Nephron progenitor cell (in vitro differentiated cells): ENCODE measurements at regions not wholly inside any gene's neighbourhood (a gene's known extent, or its start where the extent isn't known, plus 50 kb on each side); places are given as distances from the start of the nearest gene placed in this dataset.

Experiments used
- DNase-seq: peaks from one replicate; pipeline ENCODE4 v3.0.0; 2021
- H3K27ac Mint-ChIP-seq: 2 replicates; pipeline ENCODE4 v1.8.0; 2021; ENCODE audit warnings: mild to moderate bottlenecking, moderate library complexity, mixed read lengths
- H3K27me3 Mint-ChIP-seq: 2 replicates; pipeline ENCODE4 v1.8.0; 2021; ENCODE audit warnings: mild to moderate bottlenecking, low read depth, mixed read lengths; ENCODE audit not compliant: poor library complexity
- H3K36me3 Mint-ChIP-seq: 2 replicates; pipeline ENCODE4 v1.8.0; 2021; ENCODE audit warnings: low read depth, mixed read lengths
- H3K4me1 Mint-ChIP-seq: 2 replicates; pipeline ENCODE4 v1.8.0; 2021; ENCODE audit warnings: mixed read lengths
- H3K4me3 Mint-ChIP-seq: 2 replicates; pipeline ENCODE4 v1.8.0; 2021; ENCODE audit warnings: mild to moderate bottlenecking, moderate library complexity, mixed read lengths
- H3K9me3 Mint-ChIP-seq: 2 replicates; pipeline ENCODE4 v1.8.0; 2021; ENCODE audit warnings: mild to moderate bottlenecking, moderate library complexity, mixed read lengths
- TF ChIP-seq, protein P1 (sequence below): fragments of 200-600 bp; sonication (generic); IDR thresholded peaks from 2 replicates; pipeline ENCODE4 v1.5.0; 2021; ENCODE audit warnings: antibody characterized with exemption

DNA sequence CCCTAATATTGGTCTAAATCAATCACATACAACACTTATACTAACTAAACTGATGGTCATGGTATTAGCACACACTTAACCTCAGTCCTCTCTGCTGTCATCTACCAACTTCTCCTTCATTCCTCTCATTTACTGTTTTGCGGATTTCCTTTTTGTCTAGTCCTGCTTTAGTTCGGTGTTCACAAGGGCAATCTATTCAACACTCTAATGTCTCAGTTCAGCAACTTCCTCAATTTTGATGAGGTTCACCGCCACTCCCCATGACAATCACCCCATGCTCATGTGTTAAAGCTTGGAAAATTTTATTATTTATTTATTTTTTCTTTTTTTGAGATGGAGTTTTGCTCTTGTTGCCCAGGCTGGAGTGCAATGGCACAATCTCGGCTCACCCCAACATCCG lies 301.1 kb downstream of the PTPRC start:
- Mint-ChIP-seq H3K27ac (no peak overlapping the region), H3K4me3 (no peak overlapping the region)

DNA sequence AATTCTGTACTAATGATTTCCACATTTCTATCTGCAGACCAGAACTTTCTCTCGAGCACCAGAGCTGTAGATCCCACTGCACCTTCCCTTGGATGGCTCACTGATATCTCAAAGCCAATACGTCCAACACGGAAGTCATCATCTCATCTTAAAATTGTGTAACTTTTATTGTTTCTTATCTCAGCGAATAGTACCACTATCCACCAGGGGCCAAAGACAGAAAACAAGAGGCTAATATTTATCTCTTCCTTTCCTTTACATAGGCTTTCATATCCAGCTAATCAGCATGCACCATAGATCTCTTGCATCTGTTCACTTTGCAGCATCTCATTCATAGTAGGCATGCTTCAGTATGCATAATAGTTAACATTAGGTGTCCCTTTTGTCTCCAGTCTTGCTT lies 303.6 kb downstream of the PTPRC start:
- TF ChIP-seq, protein P1, sequence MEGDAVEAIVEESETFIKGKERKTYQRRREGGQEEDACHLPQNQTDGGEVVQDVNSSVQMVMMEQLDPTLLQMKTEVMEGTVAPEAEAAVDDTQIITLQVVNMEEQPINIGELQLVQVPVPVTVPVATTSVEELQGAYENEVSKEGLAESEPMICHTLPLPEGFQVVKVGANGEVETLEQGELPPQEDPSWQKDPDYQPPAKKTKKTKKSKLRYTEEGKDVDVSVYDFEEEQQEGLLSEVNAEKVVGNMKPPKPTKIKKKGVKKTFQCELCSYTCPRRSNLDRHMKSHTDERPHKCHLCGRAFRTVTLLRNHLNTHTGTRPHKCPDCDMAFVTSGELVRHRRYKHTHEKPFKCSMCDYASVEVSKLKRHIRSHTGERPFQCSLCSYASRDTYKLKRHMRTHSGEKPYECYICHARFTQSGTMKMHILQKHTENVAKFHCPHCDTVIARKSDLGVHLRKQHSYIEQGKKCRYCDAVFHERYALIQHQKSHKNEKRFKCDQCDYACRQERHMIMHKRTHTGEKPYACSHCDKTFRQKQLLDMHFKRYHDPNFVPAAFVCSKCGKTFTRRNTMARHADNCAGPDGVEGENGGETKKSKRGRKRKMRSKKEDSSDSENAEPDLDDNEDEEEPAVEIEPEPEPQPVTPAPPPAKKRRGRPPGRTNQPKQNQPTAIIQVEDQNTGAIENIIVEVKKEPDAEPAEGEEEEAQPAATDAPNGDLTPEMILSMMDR: no peak
- Mint-ChIP-seq H3K27ac (no peak overlapping the region), H3K36me3 (no peaks in the 10 kb centered on the region), H3K27me3 (peaks cover 3% of the 10 kb centered on the region), H3K4me3 (no peak overlapping the region), H3K9me3 (no peaks in the 10 kb centered on the region), H3K4me1 (no peaks in the 10 kb centered on the region)
- no peak for DNase-seq

More for the DNA sequence above, 301.1 kb downstream of the PTPRC start:
- no peak for DNase-seq
- H3K36me3 Mint-ChIP-seq: no peaks in the 10 kb centered on the region
- peaks cover 3% of the 10 kb centered on the region for H3K27me3 Mint-ChIP-seq
- H3K9me3 Mint-ChIP-seq: no peaks in the 10 kb centered on the region
- TF ChIP-seq, protein P1: no peak
- peaks cover 12% of the 10 kb centered on the region for H3K4me1 Mint-ChIP-seq

DNA sequence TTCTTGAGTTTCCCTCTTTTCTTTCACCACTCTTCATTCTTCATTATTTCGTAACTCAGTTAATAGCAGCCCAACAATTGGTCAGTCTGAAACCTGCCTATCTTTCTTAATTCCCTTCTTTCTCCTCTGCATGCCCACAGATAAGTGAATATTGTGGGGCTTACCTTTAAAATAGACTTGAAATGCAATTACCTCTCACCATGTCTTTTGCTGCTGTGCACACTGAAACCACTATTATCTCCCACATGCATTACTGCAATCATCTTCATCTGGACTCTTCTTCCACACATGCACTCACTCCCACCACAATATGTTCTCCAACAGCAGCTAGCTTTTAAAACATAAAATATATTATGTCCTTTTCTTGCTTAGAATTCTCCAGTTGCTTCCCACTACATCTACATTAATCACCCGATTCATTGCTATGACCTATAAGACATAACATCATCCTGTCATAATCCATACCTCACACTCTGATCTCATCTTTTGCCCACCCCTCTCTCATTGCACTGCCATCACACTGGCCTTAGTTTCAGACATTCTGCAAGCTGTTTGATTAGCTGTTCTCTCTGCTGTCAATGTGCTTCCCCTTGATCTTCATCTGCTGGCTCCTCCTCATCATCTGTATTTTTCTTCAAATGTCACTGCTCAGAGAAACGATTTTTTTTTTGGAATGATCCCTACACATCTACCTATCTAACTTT lies 304.8 kb downstream of the PTPRC start:
- H3K27me3 Mint-ChIP-seq: peaks cover 3% of the 10 kb centered on the region
- no peaks in the 10 kb centered on the region for H3K36me3 Mint-ChIP-seq
- H3K27ac Mint-ChIP-seq: no peak overlapping the region
- TF ChIP-seq, protein P1: no peak
- H3K9me3 Mint-ChIP-seq: no peaks in the 10 kb centered on the region
- no peak for DNase-seq
- H3K4me3 Mint-ChIP-seq: no peak overlapping the region
- no peaks in the 10 kb centered on the region for H3K4me1 Mint-ChIP-seq

DNA sequence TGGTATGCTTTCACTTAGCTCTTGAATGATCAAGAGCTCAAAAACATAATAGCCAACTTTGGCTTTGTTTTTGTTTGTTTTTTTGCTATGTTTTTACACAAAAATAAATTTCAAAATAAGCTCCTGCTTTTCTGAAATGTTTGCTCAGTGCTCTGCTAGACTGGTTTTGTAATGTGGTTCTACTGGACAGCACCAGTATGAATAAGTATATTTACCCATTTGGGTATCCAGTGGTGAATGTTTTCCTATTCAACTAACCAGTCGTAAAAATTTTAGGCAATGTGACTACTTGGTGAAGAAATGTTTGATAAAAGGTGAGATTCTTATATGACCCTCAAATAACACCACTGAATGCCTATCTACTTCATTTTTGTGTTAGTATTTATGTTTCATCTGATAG lies 308.6 kb downstream of the PTPRC start:
- no peaks in the 10 kb centered on the region for H3K4me1 Mint-ChIP-seq
- H3K9me3 Mint-ChIP-seq: no peaks in the 10 kb centered on the region
- H3K4me3 Mint-ChIP-seq: no peak overlapping the region
- TF ChIP-seq, protein P1: no peak
- no peak overlapping the region for H3K27ac Mint-ChIP-seq
- no peaks in the 10 kb centered on the region for H3K27me3 Mint-ChIP-seq
- no peaks in the 10 kb centered on the region for H3K36me3 Mint-ChIP-seq
- no peak for DNase-seq

DNA sequence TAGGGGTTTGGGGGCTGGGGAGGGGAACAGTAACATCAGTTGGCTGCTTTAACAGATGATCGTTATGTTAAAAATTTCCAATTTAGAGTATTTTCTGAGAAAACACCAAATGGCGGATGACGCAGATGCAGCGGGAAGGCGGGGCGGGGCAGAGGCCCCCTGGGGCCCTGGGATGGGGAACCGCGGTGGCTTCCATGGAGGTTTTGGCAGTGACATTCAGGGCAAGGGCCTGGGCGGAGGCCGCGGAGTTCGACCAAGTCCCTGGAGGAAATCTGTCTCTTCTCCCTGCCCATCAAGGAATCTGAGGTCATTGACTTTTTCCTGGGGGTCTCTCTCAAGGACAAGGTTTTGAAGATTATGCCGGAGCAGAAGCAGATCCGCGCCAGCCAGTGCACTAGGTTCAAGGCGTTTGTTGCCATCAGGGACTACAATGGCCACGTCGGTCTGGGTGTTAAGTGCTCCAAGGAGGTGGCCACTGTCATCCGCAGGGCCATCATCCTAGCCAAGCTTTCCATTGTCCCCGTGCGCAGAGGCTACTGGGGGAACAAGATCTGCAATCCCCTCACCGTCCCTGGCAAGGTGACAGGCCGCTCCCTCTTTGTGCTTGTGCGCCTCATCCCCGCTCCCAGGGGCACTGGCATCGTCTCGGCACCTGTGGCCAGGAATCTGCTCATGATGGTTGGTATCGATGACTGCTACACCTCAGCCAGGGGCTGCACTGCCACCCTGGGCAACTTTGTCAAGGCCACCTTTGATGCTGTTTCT lies 310.2 kb downstream of the PTPRC start:
- H3K27me3 Mint-ChIP-seq: no peaks in the 10 kb centered on the region
- peaks cover under 1% of the 10 kb centered on the region for H3K9me3 Mint-ChIP-seq
- H3K36me3 Mint-ChIP-seq: no peaks in the 10 kb centered on the region
- no peak overlapping the region for H3K4me3 Mint-ChIP-seq
- TF ChIP-seq, protein P1: no peak
- no peak for DNase-seq
- no peak overlapping the region for H3K27ac Mint-ChIP-seq
- no peaks in the 10 kb centered on the region for H3K4me1 Mint-ChIP-seq
